NB4 (cell line): ENCODE measurements at regions not wholly inside any gene's neighbourhood (a gene's known extent, or its start where the extent isn't known, plus 50 kb on each side); places are given as distances from the start of the nearest gene placed in this dataset.

Source experiments
- CTCF ChIP-seq: IDR thresholded peaks from one replicate; pipeline ENCODE4 v1.5.1; 2012; ENCODE audit warnings: low read depth, low read length
- MAX ChIP-seq: IDR thresholded peaks from 2 replicates; pipeline ENCODE4 v1.6.1; 2011; ENCODE audit warnings: low read depth, low read length
- MYC ChIP-seq: IDR thresholded peaks from 2 replicates; pipeline ENCODE4 v1.6.1; 2011; ENCODE audit warnings: low read depth, low read length
- POLR2A ChIP-seq: IDR thresholded peaks from 2 replicates; pipeline ENCODE4 v1.6.1; 2011; ENCODE audit warnings: mild to moderate bottlenecking; ENCODE audit not compliant: insufficient read length; ENCODE audit errors: extremely low read depth

- no peak for TF ChIP-seq CTCF
- no peak for TF ChIP-seq POLR2A
- no peak for TF ChIP-seq MAX
- TF ChIP-seq MYC = no peak
Measured at GRCh38 chr6:11368264-11368663, 135.8 kb upstream of the NEDD9 start.
